Suprapubic skin (tissue), 4 donors: ENCODE measurements at regions not wholly inside any gene's neighbourhood (a gene's known extent, or its start where the extent isn't known, plus 50 kb on each side); places are given as distances from the start of the nearest gene placed in this dataset.

Experiments
- POLR2A ChIP-seq, 2 donors: fragments of 450-650 bp; IDR thresholded peaks; one replicate each; pipeline ENCODE4 v1.6.1; 2017; ENCODE audit warnings: antibody characterized with exemption in 2 of 2, mild to moderate bottlenecking in 2 of 2, moderate library complexity in 2 of 2
- POLR2AphosphoS5 ChIP-seq, 3 donors: sonication (generic); formaldehyde crosslinking; IDR thresholded peaks; one replicate each; pipeline ENCODE4 v1.6.1; 2017; ENCODE audit warnings: antibody characterized with exemption in 3 of 3
- TF ChIP-seq, protein P1 (sequence below), 2 donors: fragments of 200-600 bp in 1 of 2; fragments of 450-650 bp in 1 of 2; sonication (generic) in 1 of 2; IDR thresholded peaks; one replicate each; pipeline ENCODE4 v1.5.1; 2016 to 2019; ENCODE audit warnings: antibody characterized with exemption in 2 of 2, mild to moderate bottlenecking in 1 of 2, moderate library complexity in 1 of 2

DNA sequence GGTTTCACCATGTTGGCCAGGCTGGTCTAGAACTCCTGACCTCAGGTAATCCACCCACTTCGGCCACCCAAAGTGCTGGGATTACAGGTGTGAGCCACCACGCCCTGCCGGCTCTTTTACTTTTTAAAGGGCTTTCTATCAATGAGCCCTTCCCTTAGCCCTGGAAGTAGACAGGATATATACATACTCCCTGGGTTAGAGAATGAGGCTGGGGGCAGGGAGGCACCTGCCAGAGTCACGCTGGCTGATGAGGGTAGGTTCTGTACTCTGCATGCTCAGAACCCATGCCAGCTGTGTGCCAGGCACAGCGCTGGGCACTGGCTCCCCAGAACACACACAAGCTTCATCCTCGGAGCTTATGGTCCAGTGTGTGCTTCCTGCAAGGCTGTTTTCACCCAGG is 113.6 kb upstream of the IPO9 start:
- TF ChIP-seq, protein P1, sequence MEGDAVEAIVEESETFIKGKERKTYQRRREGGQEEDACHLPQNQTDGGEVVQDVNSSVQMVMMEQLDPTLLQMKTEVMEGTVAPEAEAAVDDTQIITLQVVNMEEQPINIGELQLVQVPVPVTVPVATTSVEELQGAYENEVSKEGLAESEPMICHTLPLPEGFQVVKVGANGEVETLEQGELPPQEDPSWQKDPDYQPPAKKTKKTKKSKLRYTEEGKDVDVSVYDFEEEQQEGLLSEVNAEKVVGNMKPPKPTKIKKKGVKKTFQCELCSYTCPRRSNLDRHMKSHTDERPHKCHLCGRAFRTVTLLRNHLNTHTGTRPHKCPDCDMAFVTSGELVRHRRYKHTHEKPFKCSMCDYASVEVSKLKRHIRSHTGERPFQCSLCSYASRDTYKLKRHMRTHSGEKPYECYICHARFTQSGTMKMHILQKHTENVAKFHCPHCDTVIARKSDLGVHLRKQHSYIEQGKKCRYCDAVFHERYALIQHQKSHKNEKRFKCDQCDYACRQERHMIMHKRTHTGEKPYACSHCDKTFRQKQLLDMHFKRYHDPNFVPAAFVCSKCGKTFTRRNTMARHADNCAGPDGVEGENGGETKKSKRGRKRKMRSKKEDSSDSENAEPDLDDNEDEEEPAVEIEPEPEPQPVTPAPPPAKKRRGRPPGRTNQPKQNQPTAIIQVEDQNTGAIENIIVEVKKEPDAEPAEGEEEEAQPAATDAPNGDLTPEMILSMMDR (IDR thresholded peaks at IDR 0.05) = no peak
- TF ChIP-seq POLR2AphosphoS5 (IDR thresholded peaks at IDR 0.05) = no peak
- no peak for TF ChIP-seq POLR2A (IDR thresholded peaks at IDR 0.05)
